Thyroid gland (tissue), 4 donors: ENCODE measurements at regions not wholly inside any gene's neighbourhood (a gene's known extent, or its start where the extent isn't known, plus 50 kb on each side); places are given as distances from the start of the nearest gene placed in this dataset.

Experiments
- POLR2A ChIP-seq, 2 donors: fragments of 450-650 bp; IDR thresholded peaks; one replicate each; pipeline ENCODE4 v1.6.1; 2017; ENCODE audit warnings: antibody characterized with exemption in 2 of 2, mild to moderate bottlenecking in 2 of 2, moderate library complexity in 1 of 2
- TF ChIP-seq, protein P1 (sequence below), 6 experiments: fragments of 200-600 bp in 3 of 6; fragments of 450-650 bp in 3 of 6; sonication (generic) in 3 of 6; IDR thresholded peaks; one replicate each; pipeline ENCODE4 v1.5.1; 2016 to 2019; ENCODE audit warnings: antibody characterized with exemption in 6 of 6, mild to moderate bottlenecking in 2 of 6, inconsistent platforms in 1 of 6, moderate library complexity in 1 of 6

DNA sequence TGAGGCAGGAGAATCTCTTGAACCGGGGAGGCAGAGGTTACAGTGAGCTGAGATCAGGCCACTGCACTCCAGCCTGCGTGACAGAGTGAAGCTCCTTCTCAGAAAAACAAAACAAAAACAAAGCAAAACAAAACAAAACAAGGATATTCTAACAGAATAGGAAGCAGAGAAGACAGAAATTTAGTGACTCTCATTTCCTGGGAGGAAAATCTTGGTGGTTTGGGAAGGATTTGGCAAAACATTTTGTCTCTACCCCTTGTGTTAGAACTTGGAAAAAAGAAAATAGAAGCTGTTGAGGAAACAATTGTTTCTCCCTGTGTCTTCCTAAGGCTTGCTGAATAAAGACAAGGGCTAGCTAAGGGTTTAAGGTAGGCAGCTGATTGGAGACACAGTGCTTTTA lies 79.7 kb upstream of the PTPRR start:
- TF ChIP-seq, protein P1, sequence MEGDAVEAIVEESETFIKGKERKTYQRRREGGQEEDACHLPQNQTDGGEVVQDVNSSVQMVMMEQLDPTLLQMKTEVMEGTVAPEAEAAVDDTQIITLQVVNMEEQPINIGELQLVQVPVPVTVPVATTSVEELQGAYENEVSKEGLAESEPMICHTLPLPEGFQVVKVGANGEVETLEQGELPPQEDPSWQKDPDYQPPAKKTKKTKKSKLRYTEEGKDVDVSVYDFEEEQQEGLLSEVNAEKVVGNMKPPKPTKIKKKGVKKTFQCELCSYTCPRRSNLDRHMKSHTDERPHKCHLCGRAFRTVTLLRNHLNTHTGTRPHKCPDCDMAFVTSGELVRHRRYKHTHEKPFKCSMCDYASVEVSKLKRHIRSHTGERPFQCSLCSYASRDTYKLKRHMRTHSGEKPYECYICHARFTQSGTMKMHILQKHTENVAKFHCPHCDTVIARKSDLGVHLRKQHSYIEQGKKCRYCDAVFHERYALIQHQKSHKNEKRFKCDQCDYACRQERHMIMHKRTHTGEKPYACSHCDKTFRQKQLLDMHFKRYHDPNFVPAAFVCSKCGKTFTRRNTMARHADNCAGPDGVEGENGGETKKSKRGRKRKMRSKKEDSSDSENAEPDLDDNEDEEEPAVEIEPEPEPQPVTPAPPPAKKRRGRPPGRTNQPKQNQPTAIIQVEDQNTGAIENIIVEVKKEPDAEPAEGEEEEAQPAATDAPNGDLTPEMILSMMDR (IDR thresholded peaks at IDR 0.05), result no peak
- TF ChIP-seq POLR2A (IDR thresholded peaks at IDR 0.05), result no peak
